WTC11 (cell line): ENCODE measurements at regions not wholly inside any gene's neighbourhood (a gene's known extent, or its start where the extent isn't known, plus 50 kb on each side); places are given as distances from the start of the nearest gene placed in this dataset.

Experiments
- ATAC-seq: fragments of 200-7000 bp; cut with Tn5 transposase; 2 replicates; pipeline ENCODE4 v1.10.0; 2021; ENCODE audit warnings: mild to moderate bottlenecking, moderate library complexity
- CTCF ChIA-PET: fragments of 300-600 bp; sonication (Branson Sonifier 250); formaldehyde crosslinking; loops from one replicate; lab custom pipeline; 2021; ENCODE audit warnings: antibody characterized with exemption; lab: Charles Lee
- POLR2A ChIA-PET: fragments of 350-600 bp; sonication (Branson Sonifier 250); formaldehyde crosslinking; loops from one replicate; lab custom pipeline; 2021; ENCODE audit warnings: antibody characterized with exemption; lab: Charles Lee
- DNase-seq: peaks from one replicate; pipeline ENCODE4 v3.0.0; 2021; ENCODE audit warnings: low spot score
- H3K27ac Mint-ChIP-seq: 2 replicates; pipeline ENCODE4 v1.8.0; 2021; ENCODE audit warnings: mixed read lengths
- H3K27me3 Mint-ChIP-seq: 2 replicates; pipeline ENCODE4 v1.8.0; 2021; ENCODE audit warnings: low read depth, mild to moderate bottlenecking, moderate library complexity, mixed read lengths
- H3K36me3 Mint-ChIP-seq: 2 replicates; pipeline ENCODE4 v1.8.0; 2021; ENCODE audit warnings: mixed read lengths
- H3K4me1 Mint-ChIP-seq: 2 replicates; pipeline ENCODE4 v1.8.0; 2022; ENCODE audit warnings: mixed read lengths
- H3K4me3 Mint-ChIP-seq: 2 replicates; pipeline ENCODE4 v1.8.0; 2021; ENCODE audit warnings: mild to moderate bottlenecking, moderate library complexity, mixed read lengths
- H3K9me3 Mint-ChIP-seq: 2 replicates; pipeline ENCODE4 v1.8.0; 2021; ENCODE audit warnings: mixed read lengths
- ATF2 ChIP-seq: sonication (generic); formaldehyde crosslinking; IDR thresholded peaks from 2 replicates; pipeline ENCODE4 v1.8.1; 2022; ENCODE audit warnings: low read depth, missing genetic modification reagents, borderline replicate concordance
- CDX4 ChIP-seq: fragments of 250-450 bp; sonication (Bioruptor Pico); IDR thresholded peaks from 2 replicates; pipeline ENCODE4 v1.9.0; 2021; ENCODE audit warnings: moderate library complexity, mild to moderate bottlenecking, inconsistent platforms, borderline replicate concordance
- CREB1 ChIP-seq: sonication (generic); formaldehyde crosslinking; IDR thresholded peaks from 2 replicates; pipeline ENCODE4 v1.8.0; 2023; ENCODE audit warnings: mild to moderate bottlenecking, missing genetic modification reagents
- EMX1 ChIP-seq: fragments of 250-450 bp; sonication (Bioruptor Pico); IDR thresholded peaks from 2 replicates; pipeline ENCODE4 v1.8.0; 2021; ENCODE audit warnings: mild to moderate bottlenecking
- FOXK1 ChIP-seq: sonication (generic); formaldehyde crosslinking; IDR thresholded peaks from 2 replicates; pipeline ENCODE4 v1.8.0; 2022; ENCODE audit warnings: mild to moderate bottlenecking, moderate library complexity, missing genetic modification reagents
- HMGA2 ChIP-seq: fragments of 250-450 bp; sonication (Bioruptor Pico); IDR thresholded peaks from 2 replicates; pipeline ENCODE4 v1.4.0; 2021; ENCODE audit warnings: mild to moderate bottlenecking, moderate library complexity
- MAX ChIP-seq: sonication (generic); formaldehyde crosslinking; IDR thresholded peaks from 2 replicates; pipeline ENCODE4 v1.8.0; 2022; ENCODE audit warnings: mild to moderate bottlenecking, missing genetic modification reagents
- MLX ChIP-seq: sonication (generic); formaldehyde crosslinking; IDR thresholded peaks from 2 replicates; pipeline ENCODE4 v1.8.1; 2023; ENCODE audit warnings: mild to moderate bottlenecking, missing genetic modification reagents, moderate library complexity
- NFATC4 ChIP-seq: fragments of 250-450 bp; sonication (Bioruptor Pico); IDR thresholded peaks from 2 replicates; pipeline ENCODE4 v1.9.0; 2021; ENCODE audit warnings: mild to moderate bottlenecking
- NFYB ChIP-seq: sonication (generic); formaldehyde crosslinking; conservative IDR thresholded peaks from 2 replicates; pipeline ENCODE4 v1.8.0; 2022; ENCODE audit warnings: low read depth, missing genetic modification reagents
- OVOL2 ChIP-seq: fragments of 250-450 bp; sonication (Bioruptor Pico); IDR thresholded peaks from 2 replicates; pipeline ENCODE4 v1.9.0; 2021; ENCODE audit warnings: mild to moderate bottlenecking, borderline replicate concordance
- PREB ChIP-seq: sonication (generic); formaldehyde crosslinking; IDR thresholded peaks from 2 replicates; pipeline ENCODE4 v1.8.1; 2022; ENCODE audit warnings: mild to moderate bottlenecking, missing genetic modification reagents, moderate library complexity, borderline replicate concordance
- SMAD4 ChIP-seq: sonication (generic); formaldehyde crosslinking; IDR thresholded peaks from 2 replicates; pipeline ENCODE4 v1.8.0; 2022; ENCODE audit warnings: mild to moderate bottlenecking, missing genetic modification reagents
- SOX15 ChIP-seq: fragments of 250-450 bp; sonication (Bioruptor Pico); IDR thresholded peaks from 2 replicates; pipeline ENCODE4 v1.9.0; 2021; ENCODE audit warnings: mild to moderate bottlenecking
- TP53 ChIP-seq: sonication (generic); formaldehyde crosslinking; IDR thresholded peaks from 2 replicates; pipeline ENCODE4 v1.8.1; 2023; ENCODE audit warnings: mild to moderate bottlenecking, missing genetic modification reagents
- ZNF121 ChIP-seq: sonication (generic); formaldehyde crosslinking; IDR thresholded peaks from 2 replicates; pipeline ENCODE4 v1.8.0; 2023; ENCODE audit warnings: missing genetic modification reagents
- ZNF232 ChIP-seq: sonication (generic); formaldehyde crosslinking; IDR thresholded peaks from 2 replicates; pipeline ENCODE4 v1.8.0; 2022; ENCODE audit warnings: mild to moderate bottlenecking, missing genetic modification reagents
- ZNF416 ChIP-seq: fragments of 250-450 bp; sonication (Bioruptor Pico); IDR thresholded peaks from 2 replicates; pipeline ENCODE4 v1.9.0; 2021; ENCODE audit warnings: mild to moderate bottlenecking, inconsistent platforms
- ZNF423 ChIP-seq: fragments of 250-450 bp; sonication (Bioruptor Pico); IDR thresholded peaks from 2 replicates; pipeline ENCODE4 v2.1.2; 2022; ENCODE audit warnings: mild to moderate bottlenecking, moderate library complexity
- ZNF532 ChIP-seq: fragments of 250-450 bp; sonication (Bioruptor Pico); IDR thresholded peaks from 2 replicates; pipeline ENCODE4 v1.9.0; 2021; ENCODE audit warnings: mild to moderate bottlenecking, borderline replicate concordance

- Mint-ChIP-seq H3K27ac (no peak overlapping the region), H3K9me3 (peaks cover 9% of the 10 kb centered on the region; the same call in 1 of the 2 replicates), H3K36me3 (no peaks in the 10 kb centered on the region), H3K27me3 (no peaks in the 10 kb centered on the region; the same call in 1 of the 2 replicates), H3K4me3 (no peak overlapping the region), H3K4me1 (peaks cover 10% of the 10 kb centered on the region)
- no peak for ATAC-seq
- DNase-seq, result no peak
- ChIA-PET POLR2A (interaction anchor here (0.7 kb wide), 1 partner anchor 462 kb away, joined by 3 read pairs; no protein-coding TSS in a partner anchor), CTCF (interaction anchor here (1.0 kb wide), 1 partner anchor 9 kb away, joined by 3 read pairs; no protein-coding TSS in a partner anchor)
- TF ChIP-seq SMAD4 (CRISPR knock-in tag), result no peak
- TF ChIP-seq NFYB (CRISPR knock-in tag), result no peak
- no peak for TF ChIP-seq OVOL2 (CRISPR knock-in tag)
- no peak for TF ChIP-seq SOX15 (CRISPR knock-in tag)
- TF ChIP-seq MAX (CRISPR knock-in tag), result no peak
- TF ChIP-seq ZNF416, result no peak
- TF ChIP-seq CREB1 (CRISPR knock-in tag), result no peak
- no peak for TF ChIP-seq ZNF121 (CRISPR knock-in tag)
These were observed 211.5 kb upstream of the TARS1 start for GRCh38 chr5:33229216-33229615.

- peaks cover 8% of the 10 kb centered on the region; the same call in 1 of the 2 replicates for H3K9me3 Mint-ChIP-seq
- DNase-seq, result no peak
These were observed 210.2 kb upstream of the TARS1 start for GRCh38 chr5:33230467-33231078.

More at GRCh38 chr5:33230467-33231078, 210.2 kb upstream of the TARS1 start:
- CTCF ChIA-PET, result no interaction called here
- no peak for ATAC-seq
- POLR2A ChIA-PET, result no interaction called here
- no peak for TF ChIP-seq EMX1 (CRISPR knock-in tag)
- no peak for TF ChIP-seq FOXK1
- TF ChIP-seq HMGA2 (CRISPR knock-in tag), result no peak
- TF ChIP-seq OVOL2 (CRISPR knock-in tag), result no peak
- no peak for TF ChIP-seq NFATC4
- TF ChIP-seq PREB (CRISPR knock-in tag), result no peak
- no peak for TF ChIP-seq CDX4
- no peak for TF ChIP-seq MLX (CRISPR knock-in tag)
- no peak for TF ChIP-seq CREB1 (CRISPR knock-in tag)
- TF ChIP-seq ZNF232 (CRISPR knock-in tag), result no peak
- TF ChIP-seq NFYB (CRISPR knock-in tag), result no peak
- no peak for TF ChIP-seq ZNF532 (CRISPR knock-in tag)
- TF ChIP-seq ZNF423 (CRISPR knock-in tag), result no peak
- no peak for TF ChIP-seq ATF2 (CRISPR knock-in tag)
- no peak for TF ChIP-seq TP53 (CRISPR knock-in tag)
- Mint-ChIP-seq H3K4me3 (no peak overlapping the region), H3K36me3 (no peaks in the 10 kb centered on the region), H3K4me1 (peaks cover 10% of the 10 kb centered on the region), H3K27ac (no peak overlapping the region), H3K27me3 (no peaks in the 10 kb centered on the region; the same call in 1 of the 2 replicates)
